ENCODE measurements at regions not wholly inside any gene's neighbourhood (a gene's known extent, or its start where the extent isn't known, plus 50 kb on each side); places are given as distances from the start of the nearest gene placed in this dataset.

DNA sequence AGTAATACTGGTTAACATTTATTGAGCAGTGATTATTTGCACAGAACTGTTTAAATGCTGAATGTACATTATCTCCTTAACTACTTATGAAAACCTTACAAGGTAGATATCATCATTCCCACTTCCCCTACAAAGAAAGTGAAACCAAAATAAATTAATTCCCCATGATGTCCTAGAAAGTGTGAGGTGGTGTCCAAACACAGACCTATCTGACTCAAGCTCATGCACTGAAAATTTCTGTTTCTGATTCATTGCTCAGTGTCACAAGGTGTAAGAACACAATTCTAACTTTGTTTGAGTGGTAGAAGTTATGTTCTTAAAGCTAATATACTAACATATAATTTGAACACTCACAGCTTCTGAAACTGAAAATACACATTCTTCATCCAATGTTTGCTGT, 178.7 kb downstream of the MRPL39 start:
- DNase-seq (ENCODE audit: low spot score), result no peak
- CTCF ChIA-PET, result no interaction called here
- POLR2A ChIA-PET (ENCODE audit: low non-redundant PET), result no interaction called here
- no peak overlapping the region for H3K27ac ChIP-seq
- TF ChIP-seq, protein P1, sequence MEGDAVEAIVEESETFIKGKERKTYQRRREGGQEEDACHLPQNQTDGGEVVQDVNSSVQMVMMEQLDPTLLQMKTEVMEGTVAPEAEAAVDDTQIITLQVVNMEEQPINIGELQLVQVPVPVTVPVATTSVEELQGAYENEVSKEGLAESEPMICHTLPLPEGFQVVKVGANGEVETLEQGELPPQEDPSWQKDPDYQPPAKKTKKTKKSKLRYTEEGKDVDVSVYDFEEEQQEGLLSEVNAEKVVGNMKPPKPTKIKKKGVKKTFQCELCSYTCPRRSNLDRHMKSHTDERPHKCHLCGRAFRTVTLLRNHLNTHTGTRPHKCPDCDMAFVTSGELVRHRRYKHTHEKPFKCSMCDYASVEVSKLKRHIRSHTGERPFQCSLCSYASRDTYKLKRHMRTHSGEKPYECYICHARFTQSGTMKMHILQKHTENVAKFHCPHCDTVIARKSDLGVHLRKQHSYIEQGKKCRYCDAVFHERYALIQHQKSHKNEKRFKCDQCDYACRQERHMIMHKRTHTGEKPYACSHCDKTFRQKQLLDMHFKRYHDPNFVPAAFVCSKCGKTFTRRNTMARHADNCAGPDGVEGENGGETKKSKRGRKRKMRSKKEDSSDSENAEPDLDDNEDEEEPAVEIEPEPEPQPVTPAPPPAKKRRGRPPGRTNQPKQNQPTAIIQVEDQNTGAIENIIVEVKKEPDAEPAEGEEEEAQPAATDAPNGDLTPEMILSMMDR (conservative IDR thresholded peaks at IDR 0.05; ENCODE audit: low read depth), result no peak

DNA sequence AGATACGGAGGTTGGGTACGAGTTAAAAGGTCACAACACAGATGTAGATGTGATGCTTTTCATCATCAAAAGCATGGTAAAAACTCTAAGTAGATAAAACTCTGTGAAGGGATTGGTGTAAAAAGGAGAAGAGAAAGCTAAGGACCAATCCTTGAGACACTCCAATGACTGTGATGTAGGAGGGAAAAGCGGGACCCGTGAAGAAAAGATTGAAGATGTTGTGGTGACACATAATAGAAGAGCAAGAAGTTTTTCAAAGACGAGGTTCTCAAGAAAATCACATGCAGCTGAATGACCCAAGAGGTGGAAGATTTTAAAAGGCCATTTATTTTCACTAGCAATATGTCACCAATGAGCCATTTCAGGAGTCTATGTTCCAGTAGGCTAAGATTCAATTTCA, 179.5 kb downstream of the MRPL39 start:
- TF ChIP-seq, protein P1 (conservative IDR thresholded peaks at IDR 0.05; ENCODE audit: low read depth), result no peak
- POLR2A ChIA-PET (ENCODE audit: low non-redundant PET), result no interaction called here
- no peak for DNase-seq (ENCODE audit: low spot score)
- CTCF ChIA-PET, result no interaction called here
- no peak overlapping the region for H3K27ac ChIP-seq

DNA sequence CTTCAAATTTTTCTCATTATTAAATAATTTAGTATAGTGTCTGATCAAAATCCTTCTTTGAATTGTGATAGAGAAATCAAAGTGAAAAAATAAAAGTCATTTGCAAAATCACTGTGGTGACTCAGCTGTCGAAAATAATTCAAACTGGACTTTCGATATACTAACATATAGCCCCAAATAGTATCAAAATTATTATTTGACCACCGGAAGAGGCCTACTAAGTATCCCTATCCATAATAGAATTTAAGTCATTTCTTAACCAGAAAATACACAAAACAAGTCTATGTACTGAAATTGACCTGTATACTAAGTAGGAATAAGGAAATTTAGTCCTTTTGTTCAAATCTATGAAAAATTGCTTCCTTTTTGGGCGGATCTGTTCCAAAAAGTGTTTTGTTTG, 180.7 kb downstream of the MRPL39 start:
- H3K27ac ChIP-seq, result no peak overlapping the region
- DNase-seq (ENCODE audit: low spot score), result no peak
- POLR2A ChIA-PET (ENCODE audit: low non-redundant PET), result no interaction called here
- TF ChIP-seq, protein P1 (conservative IDR thresholded peaks at IDR 0.05; ENCODE audit: low read depth), result no peak
- CTCF ChIA-PET, result no interaction called here

DNA sequence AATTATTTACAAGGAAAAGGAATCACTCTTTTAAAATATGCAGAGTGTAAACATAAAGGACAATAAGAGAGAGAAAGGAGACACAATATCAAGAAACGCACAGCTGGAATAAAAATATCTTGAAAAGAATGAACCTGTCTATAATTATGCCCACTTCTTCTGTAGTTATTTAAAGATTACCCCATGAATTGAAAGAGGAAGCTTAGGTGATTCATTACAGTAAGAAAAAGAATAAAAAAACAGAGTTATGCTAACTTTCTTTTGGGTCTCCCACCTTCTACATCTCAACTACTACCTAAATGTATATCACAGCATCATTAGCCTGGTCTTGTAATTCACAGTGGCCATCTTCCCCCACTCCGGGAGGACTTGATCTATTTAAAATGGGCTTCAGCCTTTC, 182.1 kb downstream of the MRPL39 start:
- H3K27ac ChIP-seq, result no peak overlapping the region
- POLR2A ChIA-PET (ENCODE audit: low non-redundant PET), result no interaction called here
- TF ChIP-seq, protein P1 (conservative IDR thresholded peaks at IDR 0.05; ENCODE audit: low read depth), result no peak
- no peak for DNase-seq (ENCODE audit: low spot score)
- CTCF ChIA-PET, result no interaction called here

DNA sequence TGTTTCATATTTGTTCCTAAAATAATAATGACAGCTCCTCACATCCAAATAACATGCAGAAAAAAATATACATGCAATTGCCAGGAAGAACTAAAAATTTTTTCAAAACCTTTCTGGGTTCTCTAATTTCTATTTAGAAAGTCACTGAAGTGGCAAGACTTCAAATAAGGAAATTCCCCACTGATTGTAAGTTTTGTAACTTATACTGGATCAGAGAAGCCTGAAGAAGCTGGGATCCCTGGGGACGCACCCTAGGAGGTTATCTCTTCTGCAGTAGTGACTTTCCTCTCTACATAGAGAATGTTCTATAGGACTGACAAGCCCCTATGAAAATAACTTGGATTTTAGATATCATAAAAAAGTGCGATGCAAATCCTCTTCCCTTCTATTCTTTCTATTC, 182.6 kb downstream of the MRPL39 start:
- TF ChIP-seq, protein P1 (conservative IDR thresholded peaks at IDR 0.05; ENCODE audit: low read depth), result no peak
- no peak overlapping the region for H3K27ac ChIP-seq
- no peak for DNase-seq (ENCODE audit: low spot score)
- CTCF ChIA-PET, result no interaction called here
- POLR2A ChIA-PET (ENCODE audit: low non-redundant PET), result no interaction called here

DNA sequence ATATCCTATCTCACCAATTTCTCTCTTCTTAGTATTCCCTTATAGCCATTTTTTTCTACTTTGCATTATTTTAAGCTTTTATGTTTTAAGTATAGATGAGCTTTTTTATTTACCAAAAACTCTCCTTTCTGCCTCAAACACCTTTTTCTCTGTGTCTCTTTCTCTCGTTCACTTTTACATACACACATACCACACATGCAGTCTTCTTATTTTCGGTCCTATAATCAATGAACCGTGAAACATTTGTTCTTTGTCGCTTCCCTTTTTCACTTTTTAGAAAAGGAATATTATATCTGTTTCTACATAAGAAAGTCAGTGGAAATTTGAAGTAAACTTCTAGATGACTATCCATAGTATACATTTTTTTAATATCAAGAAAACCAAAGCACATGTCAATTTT, 183.2 kb downstream of the MRPL39 start:
- ChIA-PET CTCF (no interaction called here), POLR2A (ENCODE audit: low non-redundant PET) (no interaction called here)
- no peak for DNase-seq (ENCODE audit: low spot score)
- no peak overlapping the region for H3K27ac ChIP-seq
- TF ChIP-seq, protein P1 (conservative IDR thresholded peaks at IDR 0.05; ENCODE audit: low read depth), result no peak

Measured in RWPE1 (cell line).